ENCODE measurements at regions not wholly inside any gene's neighbourhood (a gene's known extent, or its start where the extent isn't known, plus 50 kb on each side); places are given as distances from the start of the nearest gene placed in this dataset.

DNA sequence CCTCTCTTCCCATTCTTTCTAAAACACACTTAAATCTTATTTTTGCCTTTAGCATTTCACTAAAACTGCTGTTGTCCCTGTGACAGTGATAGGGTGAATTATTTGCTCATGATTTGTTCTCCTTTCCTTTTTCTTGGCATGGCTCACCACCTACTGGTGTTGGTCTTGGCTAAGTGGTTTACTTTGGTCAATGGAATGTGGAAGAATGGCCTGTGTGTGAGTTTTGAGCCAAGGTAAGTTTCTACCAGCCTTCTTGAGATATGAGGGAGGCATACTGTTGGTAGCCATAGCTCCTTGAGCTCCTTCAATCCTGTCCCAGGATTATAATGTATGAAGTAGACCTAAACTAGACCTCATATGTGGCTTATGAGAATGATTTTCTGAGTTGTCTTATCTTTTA lies 506.3 kb upstream of the RAG2 start:
- no peak overlapping the region for H3K4me3 ChIP-seq (ENCODE audit: low read depth, low read length)
- TF ChIP-seq, protein P1, sequence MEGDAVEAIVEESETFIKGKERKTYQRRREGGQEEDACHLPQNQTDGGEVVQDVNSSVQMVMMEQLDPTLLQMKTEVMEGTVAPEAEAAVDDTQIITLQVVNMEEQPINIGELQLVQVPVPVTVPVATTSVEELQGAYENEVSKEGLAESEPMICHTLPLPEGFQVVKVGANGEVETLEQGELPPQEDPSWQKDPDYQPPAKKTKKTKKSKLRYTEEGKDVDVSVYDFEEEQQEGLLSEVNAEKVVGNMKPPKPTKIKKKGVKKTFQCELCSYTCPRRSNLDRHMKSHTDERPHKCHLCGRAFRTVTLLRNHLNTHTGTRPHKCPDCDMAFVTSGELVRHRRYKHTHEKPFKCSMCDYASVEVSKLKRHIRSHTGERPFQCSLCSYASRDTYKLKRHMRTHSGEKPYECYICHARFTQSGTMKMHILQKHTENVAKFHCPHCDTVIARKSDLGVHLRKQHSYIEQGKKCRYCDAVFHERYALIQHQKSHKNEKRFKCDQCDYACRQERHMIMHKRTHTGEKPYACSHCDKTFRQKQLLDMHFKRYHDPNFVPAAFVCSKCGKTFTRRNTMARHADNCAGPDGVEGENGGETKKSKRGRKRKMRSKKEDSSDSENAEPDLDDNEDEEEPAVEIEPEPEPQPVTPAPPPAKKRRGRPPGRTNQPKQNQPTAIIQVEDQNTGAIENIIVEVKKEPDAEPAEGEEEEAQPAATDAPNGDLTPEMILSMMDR (IDR thresholded peaks at IDR 0.05; ENCODE audit: low read depth, low read length) = no peak
- no peak for DNase-seq
- H3K27ac ChIP-seq = no peak overlapping the region
- peaks cover 3% of the 10 kb centered on the region for H3K9me3 ChIP-seq (ENCODE audit: severe bottlenecking)
- H3K36me3 ChIP-seq = no peaks in the 10 kb centered on the region
- no peaks in the 10 kb centered on the region for H3K27me3 ChIP-seq (ENCODE audit: insufficient read depth, low read depth, severe bottlenecking)

DNA sequence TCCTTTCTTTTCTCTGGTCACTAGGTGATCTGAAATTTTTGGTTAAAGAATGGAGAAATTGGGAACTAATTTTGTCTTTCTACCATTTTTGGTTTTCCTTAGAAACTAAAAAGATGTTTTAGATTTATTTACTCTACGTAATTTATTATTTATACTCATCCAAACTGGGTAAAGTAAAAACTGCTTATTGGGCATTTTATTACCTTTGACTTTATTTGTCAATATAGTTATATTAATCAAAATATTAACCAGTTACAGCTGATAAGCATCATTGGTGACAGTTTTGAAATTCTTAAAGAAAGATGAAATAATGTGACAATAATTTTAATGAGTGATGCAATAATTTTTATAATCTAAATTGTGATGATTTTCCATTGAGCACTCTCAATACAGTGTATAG lies 502.0 kb upstream of the RAG2 start:
- Histone ChIP-seq H3K36me3 (no peaks in the 10 kb centered on the region), H3K27me3 (ENCODE audit: insufficient read depth, low read depth, severe bottlenecking) (no peaks in the 10 kb centered on the region), H3K9me3 (ENCODE audit: severe bottlenecking) (peaks cover 3% of the 10 kb centered on the region), H3K27ac (no peak overlapping the region), H3K4me3 (ENCODE audit: low read depth, low read length) (no peak overlapping the region)
- TF ChIP-seq, protein P1 (IDR thresholded peaks at IDR 0.05; ENCODE audit: low read depth, low read length) = no peak
- no peak for DNase-seq

DNA sequence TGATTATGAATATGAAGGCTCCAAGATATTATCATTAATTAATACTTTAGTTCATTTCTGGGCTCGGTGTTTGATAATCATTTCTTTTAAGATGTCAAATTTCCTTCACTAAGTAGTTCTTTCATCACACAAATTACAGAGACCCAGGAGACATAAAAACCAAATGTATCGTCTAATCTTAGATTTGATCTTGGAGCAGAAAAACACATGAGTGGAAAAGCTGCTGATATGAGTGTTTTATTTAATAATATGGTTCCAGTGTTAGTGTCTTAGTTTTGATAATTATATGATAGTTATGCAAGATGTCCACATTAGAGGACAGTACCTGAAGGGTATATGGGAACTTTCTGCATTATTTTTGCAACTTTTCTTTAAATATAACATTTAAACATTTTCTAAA lies 494.5 kb upstream of the RAG2 start:
- Histone ChIP-seq H3K36me3 (no peaks in the 10 kb centered on the region), H3K27me3 (ENCODE audit: insufficient read depth, low read depth, severe bottlenecking) (no peaks in the 10 kb centered on the region), H3K27ac (no peak overlapping the region), H3K4me3 (ENCODE audit: low read depth, low read length) (no peak overlapping the region), H3K9me3 (ENCODE audit: severe bottlenecking) (no peaks in the 10 kb centered on the region)
- TF ChIP-seq, protein P1 (IDR thresholded peaks at IDR 0.05; ENCODE audit: low read depth, low read length) = no peak
- DNase-seq = no peak

DNA sequence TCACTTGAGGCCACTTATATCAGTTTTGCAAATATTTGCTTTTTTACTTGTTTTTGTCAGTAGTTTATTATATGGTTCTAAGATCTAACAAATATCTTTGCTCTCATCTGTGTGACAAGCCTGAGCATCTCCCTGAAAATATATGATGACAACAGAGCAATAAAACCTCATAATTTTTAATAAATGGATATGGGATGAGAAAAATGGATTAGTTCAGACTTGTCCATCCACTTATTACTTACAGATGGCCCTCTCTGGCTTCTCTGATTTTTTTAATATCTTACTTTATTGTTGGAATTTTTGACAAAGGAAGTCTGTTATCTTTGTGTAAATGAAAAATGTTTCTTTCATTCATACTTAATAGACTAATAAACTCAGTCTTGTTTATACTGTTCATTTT lies 491.4 kb upstream of the RAG2 start:
- no peaks in the 10 kb centered on the region for H3K36me3 ChIP-seq
- no peak overlapping the region for H3K27ac ChIP-seq
- H3K4me3 ChIP-seq (ENCODE audit: low read depth, low read length) = no peak overlapping the region
- DNase-seq = no peak
- TF ChIP-seq, protein P1 (IDR thresholded peaks at IDR 0.05; ENCODE audit: low read depth, low read length) = no peak
- no peaks in the 10 kb centered on the region for H3K9me3 ChIP-seq (ENCODE audit: severe bottlenecking)
- H3K27me3 ChIP-seq (ENCODE audit: insufficient read depth, low read depth, severe bottlenecking) = no peaks in the 10 kb centered on the region

DNA sequence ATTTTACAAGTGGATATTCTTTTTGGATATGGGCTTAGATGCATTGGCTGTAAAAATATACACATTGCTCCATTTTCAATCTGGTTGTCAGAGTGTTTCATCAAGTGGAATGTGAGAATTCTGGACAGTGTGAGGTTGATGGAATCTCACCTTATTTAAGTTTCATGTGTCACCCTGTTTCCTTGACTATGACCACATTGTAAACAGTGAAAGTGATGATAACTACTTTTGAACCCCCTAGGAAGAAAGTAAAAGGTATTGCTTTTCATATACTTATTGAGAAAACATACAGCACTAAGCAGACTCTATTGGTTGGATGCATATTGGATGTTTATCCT lies 490.5 kb upstream of the RAG2 start:
- no peaks in the 10 kb centered on the region for H3K36me3 ChIP-seq
- H3K9me3 ChIP-seq (ENCODE audit: severe bottlenecking) = no peaks in the 10 kb centered on the region
- no peak overlapping the region for H3K27ac ChIP-seq
- no peaks in the 10 kb centered on the region for H3K27me3 ChIP-seq (ENCODE audit: insufficient read depth, low read depth, severe bottlenecking)
- TF ChIP-seq, protein P1 (IDR thresholded peaks at IDR 0.05; ENCODE audit: low read depth, low read length) = no peak
- no peak for DNase-seq
- no peak overlapping the region for H3K4me3 ChIP-seq (ENCODE audit: low read depth, low read length)

DNA sequence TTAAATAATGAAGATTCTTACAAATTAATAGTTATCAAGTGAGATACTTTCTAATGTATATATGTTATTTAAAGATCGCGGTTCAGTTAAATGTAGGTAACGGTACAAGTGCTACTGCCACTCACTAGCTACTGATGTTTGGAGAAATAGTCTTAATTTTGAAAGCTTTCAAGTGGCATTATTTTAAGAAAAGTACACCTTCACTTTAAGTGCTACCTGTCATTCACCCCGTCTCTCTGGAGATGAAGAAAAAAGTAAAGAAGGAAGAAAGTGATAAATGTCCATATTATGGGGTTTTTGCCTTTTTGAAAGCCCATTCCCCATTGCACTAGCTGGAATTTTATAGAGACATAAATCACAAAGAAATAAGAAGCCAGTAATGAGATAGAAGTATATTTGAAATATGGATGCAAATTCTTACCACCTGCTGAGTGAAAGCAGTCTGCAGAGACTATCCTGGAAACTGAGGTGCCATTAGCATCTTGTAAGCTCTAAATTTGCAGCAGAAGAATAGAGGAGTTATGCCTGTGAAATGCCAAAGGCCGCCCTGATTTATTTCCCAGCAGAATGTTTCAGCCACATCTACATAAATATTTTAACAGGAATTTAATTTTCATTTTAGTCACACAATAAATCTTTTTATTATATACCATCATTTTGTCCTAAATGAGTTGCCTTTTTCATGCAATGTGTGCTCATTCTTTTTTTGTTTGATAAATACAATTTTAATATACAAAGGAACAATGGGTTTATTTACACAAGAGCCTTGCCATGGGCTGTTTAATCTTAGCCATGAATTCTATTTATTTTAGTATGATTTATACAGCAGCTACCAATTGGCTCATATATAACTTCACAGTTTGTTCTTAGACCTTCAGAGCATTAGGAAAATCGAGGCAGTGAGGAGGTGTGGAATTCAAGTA lies 489.9 kb upstream of the RAG2 start:
- H3K36me3 ChIP-seq = no peaks in the 10 kb centered on the region
- H3K27me3 ChIP-seq (ENCODE audit: insufficient read depth, low read depth, severe bottlenecking) = no peaks in the 10 kb centered on the region
- H3K4me3 ChIP-seq (ENCODE audit: low read depth, low read length) = no peak overlapping the region
- H3K27ac ChIP-seq = no peak overlapping the region
- no peaks in the 10 kb centered on the region for H3K9me3 ChIP-seq (ENCODE audit: severe bottlenecking)
- TF ChIP-seq, protein P1 (IDR thresholded peaks at IDR 0.05; ENCODE audit: low read depth, low read length) = no peak
- no peak for DNase-seq
